ENCODE measurements at regions not wholly inside any gene's neighbourhood (a gene's known extent, or its start where the extent isn't known, plus 50 kb on each side); places are given as distances from the start of the nearest gene placed in this dataset.

DNA sequence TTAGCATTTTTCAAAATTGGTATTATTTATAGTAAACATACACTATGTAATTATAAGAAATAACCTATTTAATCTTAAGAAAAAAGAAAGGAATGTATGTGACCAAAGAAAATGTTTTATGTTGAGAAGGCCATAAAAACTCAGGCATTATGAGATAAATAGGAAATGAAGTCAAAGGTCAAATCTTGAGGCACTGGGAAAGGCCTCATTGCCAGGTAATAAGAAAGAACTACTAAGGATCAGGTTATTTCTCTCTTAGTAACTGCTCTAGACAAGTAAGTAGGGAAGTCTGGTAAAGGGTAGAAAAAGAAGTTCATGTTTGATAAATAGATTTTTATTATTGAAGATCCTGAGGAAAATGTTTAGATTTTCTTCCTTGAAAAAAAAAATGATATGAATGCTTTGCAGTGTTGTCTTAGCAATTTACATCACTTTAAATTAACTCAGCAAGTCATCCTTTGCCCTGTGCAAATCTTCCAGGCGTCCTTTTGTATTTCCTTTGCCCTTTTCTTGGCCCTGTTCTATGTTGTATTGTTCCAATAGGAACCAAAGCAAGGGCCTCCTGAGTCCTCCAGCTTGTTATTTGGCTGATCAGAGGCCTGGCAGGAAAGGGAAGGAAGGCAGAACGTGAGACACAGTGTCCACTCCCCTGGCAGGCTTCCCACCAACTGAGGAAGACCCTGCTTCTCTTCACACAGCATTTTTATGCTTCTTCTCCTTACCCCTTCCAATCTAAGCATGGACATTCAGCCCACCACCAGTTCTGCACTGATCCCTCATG lies 260.4 kb upstream of the MIR17HG start:
- intact Hi-C loops (cut with micrococcal nuclease): no loop called here
- no peaks in the 10 kb centered on the region for H3K4me1 Mint-ChIP-seq (ENCODE audit: low read depth)
- no peak overlapping the region for H3K4me3 Mint-ChIP-seq
- POLR2A ChIA-PET: no interaction called here
- no peak overlapping the region for H3K27ac Mint-ChIP-seq
- H3K27me3 Mint-ChIP-seq: no peaks in the 10 kb centered on the region
- H3K9me3 Mint-ChIP-seq: no peaks in the 10 kb centered on the region
- CTCF ChIA-PET: no interaction called here
- no peaks in the 10 kb centered on the region for H3K36me3 Mint-ChIP-seq
- no peak for DNase-seq

DNA sequence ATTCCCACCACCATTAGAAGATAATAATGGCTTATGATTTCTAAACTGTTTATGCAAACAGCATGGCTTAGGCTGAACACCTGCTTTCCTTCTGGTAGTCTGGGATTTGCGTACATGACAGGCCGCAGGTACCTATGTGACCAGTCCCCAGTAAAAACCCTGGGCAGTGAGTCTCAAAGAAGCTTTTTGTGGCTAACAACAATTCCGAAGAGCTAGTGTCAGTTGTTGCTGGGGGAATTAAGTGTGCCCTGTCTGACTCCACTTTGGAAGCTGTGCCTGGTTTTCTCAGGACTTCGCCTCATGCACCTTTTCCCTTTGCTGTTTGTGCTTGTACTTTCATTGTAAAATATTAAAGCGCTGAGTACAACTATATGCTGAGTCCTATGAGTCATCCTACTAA lies 250.2 kb upstream of the MIR17HG start:
- Mint-ChIP-seq H3K36me3 (no peaks in the 10 kb centered on the region), H3K27me3 (no peaks in the 10 kb centered on the region), H3K27ac (no peak overlapping the region), H3K4me3 (no peak overlapping the region), H3K4me1 (ENCODE audit: low read depth) (no peaks in the 10 kb centered on the region), H3K9me3 (no peaks in the 10 kb centered on the region)
- no peak for DNase-seq
- POLR2A ChIA-PET: no interaction called here
- CTCF ChIA-PET: no interaction called here
- intact Hi-C loops (cut with micrococcal nuclease): no loop called here

DNA sequence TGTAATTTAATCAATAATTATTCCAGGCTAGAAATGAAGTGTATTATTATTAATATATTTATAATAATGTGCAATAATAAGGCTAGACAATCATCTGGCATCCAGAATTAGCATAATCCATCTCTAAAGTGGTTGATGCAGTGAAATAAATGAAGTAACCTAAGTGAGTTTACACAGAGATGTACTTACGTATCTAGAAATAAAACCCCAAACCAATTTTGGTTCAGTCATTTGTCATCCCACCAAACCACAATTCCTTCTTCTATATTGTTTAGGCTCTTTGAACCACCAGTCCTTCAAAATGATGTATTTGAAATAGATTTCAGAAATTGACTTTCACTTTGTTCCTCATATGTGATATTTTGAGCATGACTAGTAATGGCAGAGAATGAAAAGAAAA lies 247.6 kb upstream of the MIR17HG start:
- H3K4me3 Mint-ChIP-seq: no peak overlapping the region
- DNase-seq: no peak
- no peaks in the 10 kb centered on the region for H3K27me3 Mint-ChIP-seq
- intact Hi-C loops (cut with micrococcal nuclease): no loop called here
- CTCF ChIA-PET: no interaction called here
- POLR2A ChIA-PET: no interaction called here
- H3K27ac Mint-ChIP-seq: no peak overlapping the region
- H3K9me3 Mint-ChIP-seq: no peaks in the 10 kb centered on the region
- H3K4me1 Mint-ChIP-seq (ENCODE audit: low read depth): no peaks in the 10 kb centered on the region
- no peaks in the 10 kb centered on the region for H3K36me3 Mint-ChIP-seq

DNA sequence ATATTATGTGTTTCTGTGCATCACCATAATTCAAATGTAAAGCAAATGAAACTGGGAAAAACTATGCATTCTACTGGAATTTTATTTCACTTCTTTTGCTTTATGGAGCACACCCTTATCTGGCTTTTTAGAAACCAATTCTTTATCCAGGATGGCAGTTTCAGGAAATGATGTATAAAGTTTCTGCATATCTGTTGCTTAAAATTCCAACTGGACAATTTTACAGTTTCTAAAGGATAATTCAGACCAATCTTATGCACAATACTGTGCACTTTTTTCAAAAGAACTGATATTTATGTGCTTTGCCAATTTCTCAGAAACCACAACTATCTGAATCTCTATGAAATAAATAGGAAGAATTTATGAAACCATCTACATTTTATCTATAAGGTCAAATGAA lies 246.5 kb upstream of the MIR17HG start:
- intact Hi-C loops (cut with micrococcal nuclease): no loop called here
- no peaks in the 10 kb centered on the region for H3K27me3 Mint-ChIP-seq
- POLR2A ChIA-PET: no interaction called here
- no peaks in the 10 kb centered on the region for H3K9me3 Mint-ChIP-seq
- CTCF ChIA-PET: no interaction called here
- H3K4me3 Mint-ChIP-seq: no peak overlapping the region
- H3K27ac Mint-ChIP-seq: no peak overlapping the region
- H3K36me3 Mint-ChIP-seq: no peaks in the 10 kb centered on the region
- H3K4me1 Mint-ChIP-seq (ENCODE audit: low read depth): no peaks in the 10 kb centered on the region
- DNase-seq: no peak

DNA sequence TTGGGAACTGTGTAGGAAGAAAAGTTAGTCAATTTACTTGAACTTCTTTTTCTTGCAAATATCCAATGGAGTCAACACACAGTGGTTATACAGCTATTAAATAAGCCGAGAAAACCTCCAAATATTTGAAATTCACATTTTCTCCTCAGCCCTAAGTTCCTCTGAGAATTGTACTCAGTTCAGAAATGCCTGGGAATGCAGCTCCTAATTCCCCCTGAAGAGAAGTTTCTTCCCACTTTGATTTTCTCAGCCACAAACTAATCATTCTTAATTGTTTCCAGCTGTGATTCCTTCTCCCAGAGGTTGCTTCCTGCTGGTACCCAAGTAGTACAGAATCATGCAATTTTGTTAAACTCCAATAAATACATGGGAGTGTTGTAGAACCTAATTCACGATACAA lies 246.1 kb upstream of the MIR17HG start:
- no peak for DNase-seq
- H3K36me3 Mint-ChIP-seq: no peaks in the 10 kb centered on the region
- H3K4me1 Mint-ChIP-seq (ENCODE audit: low read depth): no peaks in the 10 kb centered on the region
- intact Hi-C loops (cut with micrococcal nuclease): no loop called here
- ChIA-PET POLR2A (no interaction called here), CTCF (no interaction called here)
- H3K27ac Mint-ChIP-seq: no peak overlapping the region
- no peaks in the 10 kb centered on the region for H3K27me3 Mint-ChIP-seq
- no peak overlapping the region for H3K4me3 Mint-ChIP-seq
- H3K9me3 Mint-ChIP-seq: no peaks in the 10 kb centered on the region

DNA sequence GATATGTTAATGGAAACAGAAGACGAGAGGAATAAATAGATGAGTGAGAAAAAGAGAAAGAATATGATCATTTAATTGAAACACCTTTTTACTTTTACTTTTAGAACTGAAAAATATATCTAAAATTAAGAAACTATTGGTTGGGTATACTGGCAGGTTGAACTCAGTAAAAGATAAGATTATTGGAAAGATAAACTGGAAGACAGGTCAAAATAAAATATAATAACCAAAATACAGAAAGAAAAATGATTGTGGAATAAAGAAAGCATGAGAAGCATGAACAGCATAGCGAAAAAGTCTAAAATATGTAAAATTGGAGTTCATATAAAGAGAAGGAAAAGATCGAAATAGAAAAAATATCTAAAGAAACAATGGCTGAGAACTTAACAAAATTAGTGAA lies 242.2 kb upstream of the MIR17HG start:
- POLR2A ChIA-PET: no interaction called here
- Mint-ChIP-seq H3K27ac (no peak overlapping the region), H3K4me3 (no peak overlapping the region), H3K27me3 (no peaks in the 10 kb centered on the region), H3K9me3 (no peaks in the 10 kb centered on the region), H3K4me1 (ENCODE audit: low read depth) (no peaks in the 10 kb centered on the region), H3K36me3 (no peaks in the 10 kb centered on the region)
- no peak for DNase-seq
- CTCF ChIA-PET: no interaction called here
- intact Hi-C loops (cut with micrococcal nuclease): no loop called here

DNA sequence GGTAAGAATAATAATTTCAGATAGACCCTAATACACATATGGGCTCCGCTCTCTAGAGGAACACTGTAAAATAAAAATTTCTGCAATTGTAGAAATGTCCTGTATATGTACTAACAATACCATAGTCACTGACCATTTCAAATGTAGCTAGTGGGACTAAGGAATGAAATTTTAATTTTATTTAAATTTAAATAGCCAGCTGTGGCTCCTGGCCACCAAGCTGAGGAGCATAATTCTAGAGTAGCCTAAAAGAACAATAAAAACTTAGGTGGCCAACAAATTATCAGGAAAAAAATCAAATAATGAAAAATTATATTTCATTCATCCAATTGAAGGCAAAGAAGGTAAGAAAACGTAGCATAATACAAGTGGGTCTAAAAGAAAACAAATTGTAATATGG lies 240.9 kb upstream of the MIR17HG start:
- no peaks in the 10 kb centered on the region for H3K4me1 Mint-ChIP-seq (ENCODE audit: low read depth)
- H3K27ac Mint-ChIP-seq: no peak overlapping the region
- POLR2A ChIA-PET: no interaction called here
- CTCF ChIA-PET: no interaction called here
- intact Hi-C loops (cut with micrococcal nuclease): no loop called here
- no peaks in the 10 kb centered on the region for H3K36me3 Mint-ChIP-seq
- no peaks in the 10 kb centered on the region for H3K9me3 Mint-ChIP-seq
- H3K27me3 Mint-ChIP-seq: no peaks in the 10 kb centered on the region
- no peak for DNase-seq
- H3K4me3 Mint-ChIP-seq: no peak overlapping the region

DNA sequence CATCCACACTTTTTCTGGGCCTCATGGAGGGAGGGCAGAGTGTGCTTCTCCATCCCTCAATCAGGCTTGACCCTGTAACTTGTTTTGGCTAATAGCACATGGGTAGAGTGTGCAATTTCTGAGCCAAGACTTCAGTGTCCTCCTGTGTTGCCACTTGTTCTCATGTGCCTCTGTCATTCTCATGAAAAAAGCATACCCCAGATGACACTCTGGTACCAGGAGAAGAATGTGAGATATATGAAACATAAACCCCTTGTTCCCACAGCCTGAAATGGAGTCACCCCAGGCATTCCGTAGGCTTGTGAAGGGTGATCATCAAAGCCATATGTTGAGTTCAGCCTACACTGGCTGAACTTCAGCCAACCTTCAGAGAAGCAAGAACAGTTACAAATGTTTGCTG lies 239.2 kb upstream of the MIR17HG start:
- no peak overlapping the region for H3K27ac Mint-ChIP-seq
- POLR2A ChIA-PET: no interaction called here
- no peaks in the 10 kb centered on the region for H3K9me3 Mint-ChIP-seq
- no peak overlapping the region for H3K4me3 Mint-ChIP-seq
- no peak for DNase-seq
- no peaks in the 10 kb centered on the region for H3K4me1 Mint-ChIP-seq (ENCODE audit: low read depth)
- intact Hi-C loops (cut with micrococcal nuclease): no loop called here
- no peaks in the 10 kb centered on the region for H3K36me3 Mint-ChIP-seq
- CTCF ChIA-PET: no interaction called here
- no peaks in the 10 kb centered on the region for H3K27me3 Mint-ChIP-seq

DNA sequence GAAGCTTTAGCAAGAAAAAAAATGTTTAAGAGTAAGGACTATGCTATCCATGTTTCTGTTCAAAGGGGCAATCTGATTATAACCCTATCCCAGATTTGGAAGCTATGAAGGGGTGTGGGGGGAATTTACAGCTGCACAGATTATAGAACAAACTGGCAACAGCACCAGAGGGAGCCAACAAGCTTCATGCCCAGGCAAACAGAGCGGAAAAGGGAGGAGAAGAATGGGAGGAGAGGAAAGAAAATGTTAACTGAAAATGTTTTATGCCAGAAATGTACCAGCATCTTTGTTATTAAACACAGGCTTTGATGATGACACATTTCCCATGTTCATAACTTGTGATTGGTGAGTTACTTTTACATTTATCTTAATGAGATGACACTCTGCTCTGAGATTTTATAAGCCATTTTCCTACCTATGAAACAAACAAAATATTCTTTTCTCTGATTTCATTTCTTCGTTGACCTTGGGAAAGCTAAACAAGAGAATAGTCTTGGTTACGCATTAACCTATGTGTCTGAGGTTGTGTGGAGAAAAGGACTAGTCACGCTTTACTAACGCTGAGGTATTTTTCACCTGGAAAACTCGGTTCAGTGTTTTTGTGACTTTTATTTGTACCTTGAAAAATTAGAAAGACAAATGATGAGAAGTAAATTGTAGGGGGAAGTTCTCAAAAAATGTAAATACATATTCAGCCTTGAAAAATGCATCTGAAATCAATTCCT lies 235.8 kb upstream of the MIR17HG start:
- Mint-ChIP-seq H3K27me3 (no peaks in the 10 kb centered on the region), H3K4me1 (ENCODE audit: low read depth) (no peaks in the 10 kb centered on the region), H3K4me3 (no peak overlapping the region), H3K36me3 (no peaks in the 10 kb centered on the region), H3K27ac (no peak overlapping the region), H3K9me3 (no peaks in the 10 kb centered on the region)
- ChIA-PET CTCF (no interaction called here), POLR2A (no interaction called here)
- intact Hi-C loops (cut with micrococcal nuclease): no loop called here
- no peak for DNase-seq

DNA sequence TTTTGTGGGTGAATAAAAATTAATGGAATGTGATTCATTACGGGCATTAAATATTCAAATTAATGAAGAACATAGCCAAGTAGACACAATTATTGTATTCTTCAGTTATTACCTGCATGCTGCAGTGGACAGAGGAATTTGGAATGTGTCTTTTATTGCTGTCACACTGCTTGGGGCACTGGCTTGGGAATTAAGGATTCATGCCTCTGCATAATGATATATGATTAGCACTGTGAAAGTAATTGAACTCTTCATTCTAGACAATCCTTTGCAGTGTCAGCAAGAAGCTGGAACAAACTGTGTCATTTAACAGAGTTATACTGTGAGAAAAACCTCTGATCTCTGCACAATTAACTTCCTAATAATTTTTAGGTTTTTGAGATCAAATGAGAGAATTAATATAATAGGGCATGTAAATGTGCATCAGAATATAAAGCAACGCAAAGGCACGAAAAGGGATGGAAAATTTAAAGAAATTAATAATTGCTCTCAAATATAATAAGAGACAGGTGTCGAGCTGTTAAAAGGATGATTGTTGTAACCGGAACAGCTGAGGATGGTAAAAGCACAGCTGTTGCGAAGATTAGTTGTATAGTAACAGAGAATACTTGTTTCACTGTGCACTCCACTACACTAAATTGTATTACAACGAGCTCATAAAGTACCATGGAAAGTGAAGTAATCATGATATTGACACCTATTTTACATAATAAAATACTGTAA lies 235.1 kb upstream of the MIR17HG start:
- Mint-ChIP-seq H3K4me1 (ENCODE audit: low read depth) (no peaks in the 10 kb centered on the region), H3K4me3 (no peak overlapping the region), H3K27ac (no peak overlapping the region), H3K9me3 (no peaks in the 10 kb centered on the region), H3K36me3 (no peaks in the 10 kb centered on the region), H3K27me3 (no peaks in the 10 kb centered on the region)
- intact Hi-C loops (cut with micrococcal nuclease): no loop called here
- POLR2A ChIA-PET: no interaction called here
- CTCF ChIA-PET: no interaction called here
- no peak for DNase-seq

DNA sequence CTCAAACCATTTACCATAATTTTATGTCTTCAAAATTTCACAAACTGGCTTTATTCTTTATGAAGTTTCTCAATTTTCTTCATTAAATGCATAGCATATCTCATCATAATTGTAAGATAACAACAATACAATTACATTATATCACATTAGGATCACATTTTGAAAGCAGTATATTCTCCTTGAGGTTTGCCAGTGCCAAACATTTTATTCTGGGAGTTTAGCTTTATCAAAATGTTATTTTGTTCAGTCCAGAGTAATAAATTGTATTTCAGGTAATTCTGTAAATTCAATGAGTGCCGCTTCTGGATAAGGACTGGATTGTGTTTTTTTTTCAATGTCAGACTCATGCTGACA lies 234.6 kb upstream of the MIR17HG start:
- Mint-ChIP-seq H3K9me3 (no peaks in the 10 kb centered on the region), H3K27me3 (no peaks in the 10 kb centered on the region), H3K4me1 (ENCODE audit: low read depth) (no peaks in the 10 kb centered on the region), H3K36me3 (no peaks in the 10 kb centered on the region), H3K27ac (no peak overlapping the region), H3K4me3 (no peak overlapping the region)
- POLR2A ChIA-PET: no interaction called here
- no peak for DNase-seq
- CTCF ChIA-PET: no interaction called here
- intact Hi-C loops (cut with micrococcal nuclease): no loop called here

DNA sequence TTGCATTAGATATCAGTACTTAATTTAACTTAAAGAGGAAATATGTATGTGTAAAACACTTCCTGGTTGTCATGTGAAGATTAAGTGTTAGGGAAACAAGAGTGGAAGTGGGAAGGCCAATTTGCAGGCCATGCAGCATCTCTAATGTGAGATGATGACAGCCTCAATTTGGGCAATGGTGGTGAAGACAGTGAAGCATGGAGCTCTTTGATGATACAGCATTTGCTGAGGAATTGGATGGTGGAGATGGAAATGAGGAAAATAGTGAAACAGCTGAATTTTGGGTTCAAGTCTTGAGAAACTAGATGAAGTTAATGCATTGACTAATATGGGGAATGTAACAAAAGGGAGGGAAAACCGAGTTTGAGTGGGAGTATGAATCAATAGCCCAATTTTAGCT lies 231.7 kb upstream of the MIR17HG start:
- no peaks in the 10 kb centered on the region for H3K36me3 Mint-ChIP-seq
- DNase-seq: no peak
- CTCF ChIA-PET: no interaction called here
- POLR2A ChIA-PET: no interaction called here
- no peaks in the 10 kb centered on the region for H3K9me3 Mint-ChIP-seq
- no peaks in the 10 kb centered on the region for H3K27me3 Mint-ChIP-seq
- no peak overlapping the region for H3K27ac Mint-ChIP-seq
- intact Hi-C loops (cut with micrococcal nuclease): no loop called here
- H3K4me1 Mint-ChIP-seq (ENCODE audit: low read depth): no peaks in the 10 kb centered on the region
- H3K4me3 Mint-ChIP-seq: no peak overlapping the region

DNA sequence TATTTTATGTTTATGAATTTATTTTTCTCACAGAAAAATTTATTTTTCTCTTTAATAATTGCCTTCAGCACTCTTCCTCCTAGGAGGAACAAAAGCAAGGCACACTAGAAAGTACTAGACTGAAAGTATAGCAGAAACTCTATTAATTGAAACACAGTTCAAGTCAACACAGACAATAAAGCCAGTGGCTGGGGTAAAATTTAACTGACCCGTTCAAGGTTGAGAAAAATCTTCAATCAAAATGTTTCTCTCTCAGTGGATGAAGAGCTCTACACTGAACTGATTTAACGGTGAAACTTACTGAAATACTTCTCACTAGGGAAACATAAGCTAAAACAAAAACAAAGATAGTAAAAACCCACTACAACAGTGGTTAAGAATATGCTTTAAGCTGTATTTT lies 230.1 kb upstream of the MIR17HG start:
- Mint-ChIP-seq H3K4me1 (ENCODE audit: low read depth) (no peaks in the 10 kb centered on the region), H3K27me3 (peaks cover 2% of the 10 kb centered on the region), H3K9me3 (no peaks in the 10 kb centered on the region), H3K4me3 (no peak overlapping the region), H3K36me3 (no peaks in the 10 kb centered on the region), H3K27ac (no peak overlapping the region)
- intact Hi-C loops (cut with micrococcal nuclease): no loop called here
- CTCF ChIA-PET: no interaction called here
- no peak for DNase-seq
- POLR2A ChIA-PET: no interaction called here
